Fibroblast of skin of scalp (primary cell): ENCODE measurements at regions not wholly inside any gene's neighbourhood (a gene's known extent, or its start where the extent isn't known, plus 50 kb on each side); places are given as distances from the start of the nearest gene placed in this dataset.

ENCODE experiments used
- DNase-seq: peaks from one replicate; pipeline ENCODE4 v3.0.0-alpha.2; 2013

DNA sequence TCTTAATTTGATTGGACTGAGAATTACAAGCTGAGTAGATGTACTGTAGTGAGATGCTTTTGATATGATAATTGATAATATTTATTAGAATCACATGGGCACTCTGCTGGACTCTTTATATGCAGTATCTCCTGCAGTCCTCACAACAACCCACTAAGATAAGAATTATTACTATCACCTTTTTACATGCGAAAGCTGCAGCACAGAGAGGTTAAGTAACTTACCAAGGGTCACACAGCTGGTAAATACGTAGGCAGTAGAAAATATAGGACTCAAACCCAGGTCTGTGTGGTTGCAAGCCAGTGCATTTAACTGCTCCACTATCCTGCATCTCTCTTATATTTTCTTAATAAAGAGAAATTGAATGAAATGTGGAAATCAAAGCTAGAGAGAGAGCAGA, 392.8 kb upstream of the RORA start:
- no peak for DNase-seq

DNA sequence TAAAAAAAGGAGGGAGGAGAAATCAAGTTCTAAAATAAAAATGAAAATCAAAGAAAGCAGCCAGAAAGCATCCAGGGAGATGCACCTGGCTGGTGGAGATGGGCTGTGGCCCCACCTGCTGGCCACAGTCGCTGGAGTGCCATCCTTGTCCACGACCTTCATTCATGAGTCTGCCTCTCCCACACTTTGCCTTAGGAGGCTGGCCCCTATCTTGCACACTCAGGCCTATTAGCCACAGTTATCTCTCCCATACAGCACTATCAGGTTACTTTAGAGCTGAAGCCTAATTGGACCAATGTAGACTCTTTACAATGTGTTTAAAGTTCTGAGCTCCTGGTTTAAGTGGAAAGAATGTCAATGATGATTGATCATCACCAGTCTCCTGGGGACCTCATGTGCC, 392.0 kb upstream of the RORA start:
- peak; percentile 13 for DNase-seq

DNA sequence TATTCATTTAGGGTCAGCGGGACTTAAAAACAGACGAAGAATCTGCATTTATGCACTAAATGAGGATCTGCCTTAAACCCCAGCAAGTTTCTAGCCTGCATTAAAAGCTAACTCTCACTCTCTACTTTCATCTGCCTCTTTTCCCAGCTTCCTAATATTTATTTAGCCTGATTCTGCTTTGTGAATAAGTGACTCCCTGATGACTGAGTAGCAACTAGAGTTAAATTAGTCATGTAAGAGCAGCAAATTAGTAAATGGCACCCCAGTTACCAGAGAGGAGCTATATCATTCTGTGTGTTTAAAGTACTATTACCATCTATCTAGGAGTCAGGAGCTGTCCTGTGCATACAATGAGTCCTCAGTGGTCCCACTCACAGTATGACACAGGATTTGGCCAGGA, 391.0 kb upstream of the RORA start:
- DNase-seq = no peak

DNA sequence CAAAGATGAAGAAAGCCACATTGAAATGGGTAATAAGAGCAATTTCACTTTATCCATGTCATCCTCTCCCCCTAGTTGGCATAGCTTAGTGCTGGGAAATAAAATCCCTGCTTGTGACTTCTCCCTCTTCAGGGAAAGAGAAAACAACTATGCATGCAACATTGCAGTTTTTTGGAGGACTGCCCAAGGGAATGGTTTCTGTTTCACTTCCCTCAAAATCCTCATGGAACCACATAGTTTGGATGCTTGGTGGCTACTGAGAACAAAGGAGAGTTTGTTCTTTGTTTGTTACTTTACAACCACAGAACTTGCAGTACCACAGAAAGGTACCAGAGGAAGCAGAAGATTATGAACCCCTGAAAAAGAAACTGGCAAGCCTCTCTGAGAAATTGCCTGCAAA, 384.6 kb upstream of the RORA start:
- DNase-seq = peak; percentile 40

DNA sequence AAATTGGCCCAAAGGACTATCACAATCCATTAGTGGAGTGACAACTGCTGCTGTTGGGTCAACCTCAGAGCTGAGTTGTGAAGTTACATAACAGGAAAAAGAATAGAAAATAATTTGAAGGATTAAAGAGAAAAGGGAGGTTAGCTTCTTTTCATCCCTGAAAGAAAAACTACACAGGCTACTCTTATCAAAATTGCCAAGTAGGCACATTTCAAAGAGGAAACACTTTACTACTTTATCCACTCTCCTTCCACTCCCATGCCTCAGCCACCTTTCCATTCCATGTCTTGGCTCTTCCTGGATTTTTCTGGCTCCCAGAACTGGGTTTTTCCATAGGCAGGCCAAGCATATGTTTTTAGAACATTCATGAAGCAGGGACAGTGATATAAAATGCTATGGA, 384.0 kb upstream of the RORA start:
- no peak for DNase-seq

DNA sequence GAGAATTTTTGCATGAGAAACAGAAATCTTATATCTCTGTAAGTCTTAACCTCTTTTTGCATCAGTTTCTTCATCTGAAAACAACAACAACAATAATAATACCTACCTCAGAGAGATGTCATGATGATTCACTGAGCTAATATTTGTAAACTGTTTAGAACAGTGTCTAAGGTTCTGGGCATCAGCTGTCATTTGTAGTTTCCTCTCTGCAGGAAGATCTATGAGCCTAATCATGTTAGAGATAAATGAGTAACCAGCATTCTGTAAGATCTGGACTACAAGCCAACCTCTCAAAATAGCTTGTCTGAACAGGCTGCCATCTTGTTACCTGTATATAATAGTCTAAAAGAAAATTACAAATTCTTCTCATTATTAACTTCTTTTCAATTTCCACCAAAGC, 383.0 kb upstream of the RORA start:
- DNase-seq = no peak

DNA sequence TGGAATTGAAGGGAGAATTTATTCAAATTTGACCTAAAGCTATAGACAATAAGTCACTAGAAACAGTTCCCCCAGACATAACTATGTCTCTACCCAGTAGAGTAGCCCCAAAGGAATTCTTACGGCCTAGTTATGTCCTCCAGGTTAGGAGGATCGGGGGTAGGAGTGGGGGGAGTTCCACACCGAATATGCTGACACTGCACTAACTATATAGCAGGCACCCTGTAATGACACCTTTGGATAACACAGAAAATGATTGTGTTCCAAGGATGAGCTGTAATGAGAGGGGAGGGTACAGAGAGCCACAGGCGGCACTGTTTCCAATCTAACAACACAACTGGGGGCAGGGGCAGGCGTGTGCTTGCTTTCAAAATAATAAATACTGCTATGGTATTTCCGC, 376.2 kb upstream of the RORA start:
- no peak for DNase-seq

DNA sequence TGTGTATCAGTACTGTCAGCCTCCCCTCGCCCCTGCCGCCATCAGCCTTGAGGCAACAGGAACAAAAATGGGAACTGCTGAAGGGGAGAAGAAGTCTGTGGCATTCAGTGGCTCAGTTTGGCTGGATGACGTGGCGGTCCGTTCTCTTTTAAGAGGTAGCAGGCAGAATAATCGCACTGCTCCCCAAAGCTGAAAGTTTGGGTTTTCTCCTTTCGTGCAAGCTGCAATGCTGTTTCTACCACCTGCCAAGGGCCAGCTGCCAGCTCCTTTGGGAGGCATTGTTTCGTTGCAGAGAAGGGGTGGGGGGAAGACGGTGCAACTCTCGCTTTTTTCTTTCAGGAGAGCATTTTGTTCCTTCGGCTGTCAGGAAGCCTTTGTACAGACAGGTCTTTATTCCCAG, 369.6 kb upstream of the RORA start:
- DNase-seq = no peak

DNA sequence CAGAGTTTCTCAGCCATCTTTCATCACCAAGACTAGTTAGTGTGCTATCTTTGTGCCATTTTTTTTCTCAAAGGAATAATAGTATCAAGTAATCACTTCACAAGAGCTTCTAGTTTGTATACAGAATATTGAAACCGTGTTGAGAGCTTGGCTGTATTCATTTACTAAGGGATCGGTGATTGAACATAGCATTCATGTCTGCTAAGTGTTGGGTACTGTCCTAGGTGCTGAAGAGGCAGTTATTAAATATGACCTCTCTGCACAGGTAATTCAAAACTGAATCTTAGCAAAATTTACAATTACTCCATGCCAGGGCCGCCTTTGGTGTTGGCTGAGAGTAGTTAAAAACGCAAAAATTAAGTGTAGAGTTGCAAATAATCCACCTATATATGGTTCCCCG, 355.3 kb upstream of the RORA start:
- peak; percentile 20 for DNase-seq

DNA sequence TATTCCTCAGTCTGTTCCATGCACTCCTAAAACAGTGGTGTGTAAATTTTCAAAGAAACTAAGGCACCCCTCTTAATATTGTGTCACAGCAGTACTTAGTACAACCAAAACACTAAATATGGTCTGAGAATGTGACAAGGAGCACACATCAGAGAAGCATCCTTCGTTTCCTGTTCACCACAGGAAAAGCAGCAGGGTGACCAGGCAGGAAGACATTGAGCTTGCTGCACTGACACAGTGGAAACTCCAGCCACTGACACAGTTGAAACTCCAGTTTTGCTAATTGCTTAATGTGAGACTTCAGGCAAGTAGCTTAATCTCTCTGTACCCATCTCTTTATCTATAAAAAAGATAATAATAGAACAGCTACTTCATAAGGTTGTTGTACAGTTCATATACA, 353.0 kb upstream of the RORA start:
- no peak for DNase-seq

DNA sequence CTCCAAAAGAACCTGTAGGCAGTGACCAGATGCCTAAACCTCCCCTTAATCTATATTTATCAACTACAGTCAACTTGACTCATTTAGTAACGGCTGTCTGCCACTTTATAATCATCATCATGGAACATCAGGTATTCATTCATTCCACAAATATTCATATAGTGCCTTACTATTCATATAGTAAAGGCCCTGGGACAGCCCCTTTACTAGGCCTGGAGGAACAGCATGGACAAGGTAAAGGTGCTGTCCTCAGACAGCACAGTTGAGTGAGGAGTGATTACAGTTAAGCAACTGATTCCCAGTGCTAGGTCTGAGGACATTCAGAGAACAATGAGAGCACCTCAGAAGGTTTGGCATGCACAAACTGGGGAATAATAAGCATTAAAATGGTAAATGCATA, 346.5 kb upstream of the RORA start:
- no peak for DNase-seq

DNA sequence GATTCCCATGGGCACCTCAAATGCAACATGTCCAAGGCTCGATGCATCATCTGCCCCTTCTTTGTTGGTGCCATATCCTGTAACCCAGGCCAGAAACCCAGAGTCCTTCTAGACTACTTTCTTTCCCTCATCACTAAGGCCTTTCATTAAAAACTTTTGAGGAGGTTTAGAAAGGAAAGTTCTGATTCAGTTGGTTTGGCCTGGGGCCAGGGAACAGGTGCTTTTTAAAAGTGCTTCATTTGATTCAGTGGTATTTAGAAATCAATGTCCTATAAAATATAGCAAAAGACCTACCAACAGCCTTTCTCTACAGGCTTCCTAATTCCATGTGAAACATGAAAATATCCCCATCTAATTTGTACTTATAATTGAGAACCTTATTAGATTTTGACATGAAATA, 341.9 kb upstream of the RORA start:
- DNase-seq = no peak

DNA sequence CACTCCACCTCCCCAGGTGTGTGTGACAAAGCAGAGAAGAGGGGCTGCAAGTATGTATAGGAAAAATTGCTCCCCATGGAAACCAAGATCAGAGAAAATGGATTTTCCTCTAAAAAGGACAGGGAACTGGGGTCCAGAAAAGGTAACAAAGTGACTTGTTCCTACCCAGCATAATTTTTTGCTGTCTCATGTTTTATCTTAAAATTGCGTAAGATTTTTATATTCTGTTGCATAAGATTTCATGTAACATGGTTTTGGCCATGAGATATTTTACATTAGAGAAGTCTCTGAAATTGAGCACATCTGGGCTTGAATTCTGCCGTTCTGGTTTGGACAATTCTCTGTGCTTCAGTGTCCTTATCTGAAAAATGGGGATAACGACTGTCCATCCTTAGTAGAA, 335.7 kb upstream of the RORA start:
- no peak for DNase-seq

DNA sequence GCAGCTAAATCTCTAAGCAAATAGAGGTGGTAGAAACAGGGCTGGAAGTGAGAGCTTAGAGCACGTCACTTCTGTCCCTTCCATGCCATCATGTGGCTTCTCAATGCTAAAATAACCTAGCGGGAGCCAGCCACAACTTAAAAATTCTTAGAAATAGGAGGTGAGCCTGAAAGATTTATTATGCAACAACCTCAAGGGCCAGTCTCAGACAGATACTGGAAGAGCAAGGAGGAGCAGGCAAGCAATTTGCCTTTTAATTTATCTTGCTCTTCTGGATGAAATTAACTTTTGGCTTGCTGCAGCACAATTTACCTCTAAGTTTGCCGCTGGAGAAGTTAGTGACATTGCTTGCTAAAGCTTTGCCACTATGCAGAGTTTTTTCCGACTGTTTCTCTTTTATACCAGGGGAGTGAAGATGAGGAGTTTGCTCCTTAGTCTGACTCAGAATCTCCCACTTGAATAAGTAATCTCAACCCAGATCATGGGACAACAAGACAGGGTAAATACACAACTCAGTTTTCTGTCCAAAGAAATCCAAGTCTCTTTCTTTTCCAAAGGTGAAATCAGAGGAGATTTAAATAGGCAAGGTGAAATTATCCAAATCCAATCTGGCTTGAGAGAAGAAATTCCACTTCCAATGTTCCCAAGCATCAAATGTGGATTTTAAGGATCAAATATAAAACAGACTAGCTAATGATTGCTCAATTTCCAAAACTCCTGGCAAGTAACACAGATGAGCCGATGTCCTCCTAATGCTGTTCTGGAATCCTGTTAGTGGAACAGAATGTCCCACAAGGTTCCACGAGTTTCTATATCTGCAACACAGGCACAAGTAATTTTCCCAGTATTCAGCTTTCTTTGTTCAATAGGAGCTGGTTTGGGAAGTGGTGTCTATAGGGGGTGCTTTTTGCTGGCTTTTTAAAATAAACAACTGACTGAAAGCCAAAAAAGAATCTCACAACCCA, 329.4 kb upstream of the RORA start:
- DNase-seq = no peak

DNA sequence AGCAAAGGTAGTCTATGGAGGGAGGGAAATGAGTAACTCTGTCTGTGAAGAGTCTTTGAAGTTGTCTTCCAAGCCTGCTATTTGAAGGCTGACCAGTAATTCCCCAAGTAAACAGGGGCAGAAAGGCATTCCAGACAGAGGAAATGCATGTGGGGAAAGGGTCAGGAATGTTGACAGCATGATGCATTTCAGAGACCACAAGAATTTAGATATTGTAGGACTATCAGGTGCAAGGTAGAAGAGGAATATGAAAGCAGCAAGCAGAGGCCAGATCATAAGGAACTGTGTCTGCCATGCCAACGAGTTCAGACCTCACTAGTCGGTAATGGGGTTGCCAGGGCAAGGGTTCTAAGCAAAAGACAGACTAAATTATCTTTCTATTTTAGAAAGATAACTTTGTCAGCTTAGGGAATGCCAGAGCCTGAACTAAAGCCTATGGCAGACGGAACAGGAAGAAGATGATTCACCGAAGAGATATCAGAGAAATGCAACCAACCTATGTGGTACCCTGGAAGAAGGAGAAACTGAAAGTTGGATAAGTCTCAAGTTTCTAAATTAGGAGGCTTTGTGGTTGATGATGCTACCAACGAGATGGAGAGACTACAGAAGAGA, 327.0 kb upstream of the RORA start:
- DNase-seq = peak; percentile 59

DNA sequence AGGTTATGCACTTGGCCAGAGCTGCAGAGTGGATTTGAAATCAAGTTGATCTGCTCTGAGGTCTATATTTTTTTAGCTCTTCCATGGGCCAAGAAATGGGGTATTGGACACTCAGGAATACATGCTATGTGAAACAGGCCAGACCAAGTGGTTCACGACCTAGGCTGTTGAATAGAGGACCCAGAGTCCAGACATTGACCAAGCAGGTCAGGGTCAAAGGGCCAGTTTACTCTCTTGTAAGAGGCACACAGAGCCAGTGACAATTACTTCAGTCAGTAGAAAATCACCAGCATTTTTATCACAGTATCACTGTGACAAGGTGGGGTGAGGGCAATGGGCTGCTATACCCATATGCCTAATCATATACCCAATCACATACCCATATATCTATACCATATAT, 320.6 kb upstream of the RORA start:
- DNase-seq = no peak

DNA sequence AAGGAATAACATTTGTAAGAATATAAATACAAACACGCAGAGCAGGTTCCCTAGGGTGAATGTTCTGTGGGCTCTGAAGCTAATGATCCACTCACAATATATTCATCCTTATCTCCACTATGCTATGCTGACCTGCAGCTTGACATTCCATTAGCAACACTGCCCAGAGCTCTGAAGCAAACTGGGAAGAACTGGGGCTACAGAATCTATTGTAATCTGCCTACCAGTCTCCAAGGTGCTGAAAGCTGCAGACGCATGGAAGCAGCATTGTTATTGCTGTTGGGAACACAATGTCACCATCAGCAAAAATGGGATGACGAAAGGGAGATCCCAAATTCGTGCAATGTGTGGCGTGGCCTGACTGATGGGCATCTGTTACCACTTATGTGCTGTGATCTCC, 316.7 kb upstream of the RORA start:
- DNase-seq = no peak

DNA sequence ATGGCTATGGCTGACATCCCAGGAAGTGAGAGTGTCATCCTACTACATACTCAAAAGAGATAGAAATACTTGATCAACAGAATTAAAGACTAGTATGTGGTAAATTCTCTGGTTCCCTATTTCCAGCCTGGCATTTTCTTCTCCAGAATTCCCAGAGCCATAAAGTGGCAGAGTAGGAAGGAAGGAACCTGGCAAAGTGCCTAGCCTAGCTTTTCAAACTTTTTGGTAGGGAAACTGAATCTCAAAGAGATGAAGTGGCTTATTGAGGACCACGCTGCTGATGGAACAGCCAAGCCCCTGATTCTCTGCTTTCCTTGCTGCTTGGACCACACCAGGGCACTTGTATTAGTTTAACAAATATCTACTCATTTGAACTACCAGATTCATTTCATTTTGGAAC, 312.4 kb upstream of the RORA start:
- no peak for DNase-seq

DNA sequence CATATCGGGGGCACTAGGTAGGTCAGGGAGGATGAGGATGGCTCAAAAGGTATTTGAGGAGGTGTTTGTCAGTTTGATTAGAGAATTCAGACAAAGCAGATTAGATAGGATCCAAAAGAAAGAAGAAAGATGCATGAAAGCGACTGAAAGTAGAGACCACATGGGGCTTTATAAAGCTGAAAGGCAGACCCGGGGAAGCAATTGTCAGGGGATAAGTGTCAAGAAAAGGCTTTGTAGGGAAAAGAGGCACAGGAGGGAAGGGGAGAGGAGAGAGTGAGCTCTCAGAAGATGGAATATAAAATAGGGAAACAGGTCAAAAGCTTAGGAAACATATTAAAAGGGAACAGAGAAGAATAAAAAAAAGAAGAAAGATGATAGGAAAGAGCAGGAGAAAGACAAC, 308.2 kb upstream of the RORA start:
- no peak for DNase-seq

DNA sequence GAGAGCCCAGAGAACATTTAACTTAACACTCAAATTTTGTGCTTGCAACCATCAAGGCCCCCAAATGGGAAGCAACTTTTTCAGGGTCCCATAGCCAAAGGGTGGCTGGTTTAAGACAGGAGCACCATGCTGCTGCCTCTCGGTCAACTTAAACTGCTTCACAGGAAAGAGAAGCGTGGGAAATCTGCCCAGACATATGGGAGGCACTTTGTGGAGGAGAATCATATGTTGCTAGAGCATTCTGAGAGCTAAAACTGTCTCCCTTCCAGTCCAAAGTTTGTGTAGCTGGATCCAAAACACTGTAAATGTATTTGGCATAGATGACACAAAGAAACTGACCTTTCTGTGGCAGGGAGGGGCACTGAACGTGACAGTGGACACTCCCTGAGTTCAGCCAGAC, 305.9 kb upstream of the RORA start:
- DNase-seq = no peak

DNA sequence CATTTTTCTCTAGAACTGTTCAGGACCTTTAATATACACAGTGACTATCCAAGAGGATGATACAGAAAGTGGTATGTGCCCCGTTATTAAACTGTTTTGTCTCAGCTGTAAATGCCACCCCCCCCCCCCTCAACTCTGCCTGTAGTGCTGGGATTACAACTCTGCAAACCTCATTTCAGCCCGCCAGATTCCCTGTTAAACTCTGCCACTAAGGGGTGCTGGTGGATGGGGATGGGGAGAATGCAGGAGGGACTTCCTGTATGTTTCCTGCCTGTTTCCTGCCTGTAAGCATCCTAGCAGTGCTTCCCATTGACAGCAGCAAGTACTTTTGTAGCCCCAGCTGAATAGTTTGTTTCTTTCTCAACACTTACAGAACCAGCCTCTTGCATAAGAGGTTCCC, 301.7 kb upstream of the RORA start:
- DNase-seq = peak; percentile 15

DNA sequence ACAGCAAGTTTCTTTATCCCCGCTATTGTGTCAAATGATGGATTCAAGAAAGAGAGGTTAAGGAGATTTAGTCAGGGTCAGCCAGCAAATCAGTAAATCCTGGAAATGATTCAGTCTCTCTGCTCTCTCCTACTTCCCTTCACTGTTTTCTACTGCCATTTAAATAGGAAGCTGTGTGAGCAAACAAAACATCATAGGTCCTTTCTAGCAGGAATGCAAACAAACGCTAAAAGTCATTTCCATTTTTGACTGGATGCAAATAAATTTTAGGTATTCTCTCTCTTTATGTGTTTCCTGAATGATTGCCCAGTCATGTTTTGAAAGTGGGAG, 299.4 kb upstream of the RORA start:
- no peak for DNase-seq

DNA sequence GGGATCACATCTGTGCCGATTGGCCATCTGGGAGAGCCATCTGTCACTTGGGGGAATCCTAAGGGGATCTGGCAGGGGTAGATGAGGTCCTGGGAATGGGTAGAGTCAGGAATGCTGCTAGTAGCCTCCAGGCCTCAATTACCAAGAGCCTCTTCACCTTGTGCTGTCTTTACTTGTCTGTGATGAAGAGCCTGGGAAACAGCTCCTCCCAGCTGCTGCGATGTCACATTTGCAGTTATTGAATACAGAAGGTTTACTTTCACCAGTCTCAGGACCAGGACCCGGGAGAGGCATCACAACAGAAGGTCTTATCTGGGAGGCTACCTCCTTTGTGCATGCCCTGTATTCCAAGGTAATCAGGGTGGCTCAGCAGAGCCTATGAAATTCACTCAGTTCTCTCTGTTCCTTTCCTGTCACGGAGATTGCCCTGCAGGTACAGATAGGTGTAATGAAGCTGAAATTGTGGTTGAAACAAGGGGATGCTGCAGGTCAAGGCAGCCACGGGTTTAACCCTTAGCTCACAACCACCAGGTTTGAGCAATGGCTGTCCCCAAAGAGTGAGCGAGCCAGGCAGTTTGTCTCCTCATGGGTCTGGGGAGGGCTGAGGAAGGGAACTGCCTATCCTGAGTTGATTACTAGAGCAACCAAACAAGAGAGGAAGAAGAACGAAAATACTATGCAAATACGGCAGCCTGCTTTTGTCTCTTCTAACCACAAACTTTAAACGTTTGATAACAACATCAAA, 298.9 kb upstream of the RORA start:
- DNase-seq = no peak

DNA sequence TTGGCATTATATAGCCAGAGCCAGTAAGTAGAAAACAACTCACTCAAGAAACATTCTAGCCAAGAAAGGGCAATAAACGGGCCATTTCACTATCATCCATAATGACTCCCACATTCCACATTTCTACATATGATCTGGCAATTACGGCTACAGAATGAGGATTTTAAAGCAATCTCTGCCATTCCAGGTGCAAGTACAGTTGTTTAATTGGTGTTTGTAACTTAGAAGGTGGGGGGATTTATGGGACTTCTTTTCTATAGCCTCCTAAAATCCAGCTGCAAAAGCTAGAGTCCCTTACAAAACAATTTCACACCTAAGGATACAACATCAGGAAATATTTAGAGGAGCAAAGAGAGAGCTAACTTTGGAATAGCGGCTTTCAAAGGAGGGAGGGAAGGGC, 295.4 kb upstream of the RORA start:
- DNase-seq = no peak
